ENCODE measurements at regions not wholly inside any gene's neighbourhood (a gene's known extent, or its start where the extent isn't known, plus 50 kb on each side); places are given as distances from the start of the nearest gene placed in this dataset.

DNA sequence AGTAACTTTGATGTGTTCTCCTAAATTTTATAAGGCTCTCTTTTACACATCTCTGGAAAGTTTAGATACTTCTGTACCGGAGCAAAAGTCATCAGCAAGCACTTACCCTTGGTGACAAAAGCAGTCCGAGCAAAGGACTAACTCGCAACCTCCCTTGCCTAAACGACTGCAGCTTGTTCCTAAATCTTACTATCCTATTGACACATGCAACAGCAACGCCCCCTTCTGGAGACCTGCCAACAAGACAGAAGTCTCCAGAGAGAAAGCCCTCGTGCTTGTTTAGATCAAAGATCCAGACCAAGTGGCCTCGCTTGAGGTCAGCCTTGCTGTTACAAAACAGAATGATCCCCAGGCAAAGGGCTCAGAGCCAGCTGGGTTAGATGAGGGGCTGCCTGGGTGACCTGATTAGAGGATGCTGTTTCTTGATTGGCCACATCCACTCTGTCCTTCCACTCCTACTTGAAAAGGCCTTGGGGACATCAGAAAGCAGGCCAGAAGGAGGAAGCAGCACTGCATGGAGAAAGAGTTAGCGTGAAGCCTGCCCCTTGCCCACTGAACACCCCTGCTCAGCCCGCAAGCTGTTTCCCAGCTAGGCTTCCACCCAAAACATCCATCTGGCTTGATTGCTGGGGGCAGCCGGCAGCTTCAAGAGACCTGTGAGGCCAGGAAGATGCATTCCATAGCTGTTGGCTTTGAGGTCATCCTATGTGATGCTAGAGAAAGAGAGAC is 94.3 kb downstream of the HNRNPLL start:
- RAD21 ChIA-PET (ENCODE audit: low non-redundant PET in 1 of 2, low total read pairs in 2 of 2, uncharacterized antibody in 2 of 2, unreplicated experiment in 2 of 2), result interaction anchor here in 1 of 2 experiments (0.6 to 1.8 kb wide), 3 partner anchors 131 to 202 kb away, joined by 3 to 4 read pairs (median 3); no protein-coding TSS in a partner anchor
- no peaks in the 10 kb centered on the region for H3K36me3 ChIP-seq (ENCODE audit: control insufficient read depth in 1 of 2, insufficient read depth in 2 of 2, low read length in 2 of 2)

More for the DNA sequence above, 94.3 kb downstream of the HNRNPLL start:
- H3K9me2 ChIP-seq (ENCODE audit: insufficient read depth), result no peaks in the 10 kb centered on the region
- TF ChIP-seq, protein P1, sequence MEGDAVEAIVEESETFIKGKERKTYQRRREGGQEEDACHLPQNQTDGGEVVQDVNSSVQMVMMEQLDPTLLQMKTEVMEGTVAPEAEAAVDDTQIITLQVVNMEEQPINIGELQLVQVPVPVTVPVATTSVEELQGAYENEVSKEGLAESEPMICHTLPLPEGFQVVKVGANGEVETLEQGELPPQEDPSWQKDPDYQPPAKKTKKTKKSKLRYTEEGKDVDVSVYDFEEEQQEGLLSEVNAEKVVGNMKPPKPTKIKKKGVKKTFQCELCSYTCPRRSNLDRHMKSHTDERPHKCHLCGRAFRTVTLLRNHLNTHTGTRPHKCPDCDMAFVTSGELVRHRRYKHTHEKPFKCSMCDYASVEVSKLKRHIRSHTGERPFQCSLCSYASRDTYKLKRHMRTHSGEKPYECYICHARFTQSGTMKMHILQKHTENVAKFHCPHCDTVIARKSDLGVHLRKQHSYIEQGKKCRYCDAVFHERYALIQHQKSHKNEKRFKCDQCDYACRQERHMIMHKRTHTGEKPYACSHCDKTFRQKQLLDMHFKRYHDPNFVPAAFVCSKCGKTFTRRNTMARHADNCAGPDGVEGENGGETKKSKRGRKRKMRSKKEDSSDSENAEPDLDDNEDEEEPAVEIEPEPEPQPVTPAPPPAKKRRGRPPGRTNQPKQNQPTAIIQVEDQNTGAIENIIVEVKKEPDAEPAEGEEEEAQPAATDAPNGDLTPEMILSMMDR (IDR thresholded peaks at IDR 0.05 in 2 of 3, conservative IDR thresholded peaks at IDR 0.05 in 1 of 3; ENCODE audit: borderline replicate concordance in 1 of 3, insufficient read depth in 1 of 3, low read depth in 2 of 3, low read length in 2 of 3), result peak; percentile 37 to 70 (median 69); a peak in 4 of 6 replicates
- TF ChIP-seq, protein P2, sequence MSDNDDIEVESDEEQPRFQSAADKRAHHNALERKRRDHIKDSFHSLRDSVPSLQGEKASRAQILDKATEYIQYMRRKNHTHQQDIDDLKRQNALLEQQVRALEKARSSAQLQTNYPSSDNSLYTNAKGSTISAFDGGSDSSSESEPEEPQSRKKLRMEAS (IDR thresholded peaks at IDR 0.05), result peak; percentile 84
- TF ChIP-seq RAD21 (IDR thresholded peaks at IDR 0.05; ENCODE audit: low read depth) (peak; percentile 91), FOSL1 (IDR thresholded peaks at IDR 0.05; ENCODE audit: low read depth) (no peak), TCF7L2 (IDR thresholded peaks at IDR 0.05; ENCODE audit: borderline replicate concordance, extremely low read depth, insufficient read depth, insufficient read length) (peak; percentile 29), ZFX (IDR thresholded peaks at IDR 0.05) (peak; percentile 28; the same call in 1 of the 2 replicates)
- H3K9me3 ChIP-seq (ENCODE audit: control insufficient read depth in 1 of 2, insufficient read depth in 1 of 2, low read depth in 1 of 2, low read length in 2 of 2), result no peaks in the 10 kb centered on the region
- peak; percentile 81 for ATAC-seq
- POLR2A ChIA-PET, result interaction anchor here (1.4 kb wide), 1 partner anchor 193 kb away, joined by 3 read pairs; no protein-coding TSS in a partner anchor
- intact Hi-C loops (cut with micrococcal nuclease), result loop anchor here (1.0 to 10.0 kb wide), 2 partner anchors 193 to 614 kb away; no protein-coding TSS in a partner anchor
- BruUV-seq (replicated peaks), result no TSS peak
- CTCF ChIA-PET, result interaction anchor here (0.6 to 3.2 kb wide), 15 partner anchors 12 to 526 kb away, joined by 3 to 31 read pairs (median 4); no protein-coding TSS in a partner anchor
- peaks cover 8 to 17% of the 10 kb centered on the region in 2 experiments; a peak in 3 of 4 replicates for H3K4me1 ChIP-seq (ENCODE audit: control insufficient read depth in 1 of 2, insufficient read depth in 2 of 2, low read length in 2 of 2)
- H3K27ac ChIP-seq (ENCODE audit: low read depth, low read length), result no peak overlapping the region
- no peak overlapping the region for H3K4me3 ChIP-seq (replicated peaks in 1 of 2; ENCODE audit: low read depth in 1 of 2, low read length in 2 of 2)
- DNase-seq (ENCODE audit: low read depth, low spot score), result peak; percentile 81
- H3K4me2 ChIP-seq (ENCODE audit: low read length), result no peak overlapping the region
- no peaks in the 10 kb centered on the region for H4K20me1 ChIP-seq (ENCODE audit: insufficient read depth)
- H3K9ac ChIP-seq (ENCODE audit: low read length), result no peak overlapping the region
- H2AFZ ChIP-seq (ENCODE audit: low read depth, low read length, poor library complexity, severe bottlenecking), result peak overlapping the region; percentile 72
- no peaks in the 10 kb centered on the region for H3K79me2 ChIP-seq (ENCODE audit: insufficient read depth, low read length)
- H3K27me3 ChIP-seq (ENCODE audit: insufficient read depth, low read length), result no peaks in the 10 kb centered on the region
